Liver (tissue), 8 donors: ENCODE measurements at regions not wholly inside any gene's neighbourhood (a gene's known extent, or its start where the extent isn't known, plus 50 kb on each side); places are given as distances from the start of the nearest gene placed in this dataset.

Experiments
- DNase-seq: peaks from one replicate; pipeline ENCODE4 v3.0.0-alpha.2; 2017; ENCODE audit warnings: low spot score
- H3K27ac ChIP-seq, 2 donors: one replicate each; pipeline ENCODE4 v1.7.0; 2013; ENCODE audit warnings: inconsistent platforms in 2 of 2, low read length in 2 of 2, control low read depth in 1 of 2, low read depth in 1 of 2, mild to moderate bottlenecking in 1 of 2
- H3K27me3 ChIP-seq, 4 donors: one replicate each; pipeline versions ENCODE4 v1.6.1 to v1.7.0; 2013; ENCODE audit warnings: low read length in 3 of 4, inconsistent platforms in 1 of 4, mild to moderate bottlenecking in 1 of 4, moderate library complexity in 1 of 4; ENCODE audit not compliant: control insufficient read depth in 4 of 4, insufficient read depth in 4 of 4
- H3K36me3 ChIP-seq, 4 donors: one replicate each; pipeline versions ENCODE4 v1.6.1 to v1.7.0; 2013; ENCODE audit warnings: low read length in 3 of 4, mild to moderate bottlenecking in 3 of 4, low read depth in 1 of 4, moderate library complexity in 1 of 4; ENCODE audit not compliant: control insufficient read depth in 4 of 4, insufficient read depth in 3 of 4
- H3K4me1 ChIP-seq, 4 donors: one replicate each; pipeline versions ENCODE4 v1.6.1 to v1.7.0; 2013; ENCODE audit warnings: low read length in 3 of 4, mild to moderate bottlenecking in 3 of 4, moderate library complexity in 1 of 4; ENCODE audit not compliant: control insufficient read depth in 4 of 4, insufficient read depth in 4 of 4
- H3K4me3 ChIP-seq, 3 donors: one replicate each; pipeline versions ENCODE4 v1.6.1 to v1.7.0; 2013; ENCODE audit warnings: low read length in 3 of 3, control low read depth in 1 of 3, low read depth in 1 of 3, mild to moderate bottlenecking in 1 of 3
- H3K9ac ChIP-seq, 2 donors: one replicate each; pipeline ENCODE4 v1.7.0; 2013; ENCODE audit warnings: low read length in 2 of 2, mild to moderate bottlenecking in 2 of 2, moderate library complexity in 2 of 2, control low read depth in 1 of 2, low read depth in 1 of 2
- H3K9me3 ChIP-seq, 4 donors: one replicate each; pipeline versions ENCODE4 v1.6.1 to v1.7.0; 2013; ENCODE audit warnings: low read length in 3 of 4; ENCODE audit not compliant: control insufficient read depth in 4 of 4
- ATF3 ChIP-seq: IDR thresholded peaks from 2 replicates; pipeline ENCODE4 v1.6.1; 2016; ENCODE audit warnings: antibody characterized with exemption
- CTCF ChIP-seq: fragments of 150-350 bp; IDR thresholded peaks from 2 replicates; pipeline ENCODE4 v1.5.1; 2017; ENCODE audit warnings: improper control_type of control experiment, low read depth, low read length; ENCODE audit not compliant: missing input control
- EGR1 ChIP-seq, 2 donors: IDR thresholded peaks; 2 replicates each; pipeline ENCODE4 v1.6.1; 2016 to 2018; ENCODE audit warnings: antibody characterized with exemption in 2 of 2, low read depth in 2 of 2
- FOXA1 ChIP-seq: IDR thresholded peaks from 2 replicates; pipeline ENCODE4 v1.6.1; 2016; ENCODE audit warnings: antibody characterized with exemption
- FOXA2 ChIP-seq: IDR thresholded peaks from 2 replicates; pipeline ENCODE4 v1.6.1; 2016; ENCODE audit warnings: antibody characterized with exemption
- GABPA ChIP-seq, 2 donors: IDR thresholded peaks in 1 of 2; conservative IDR thresholded peaks in 1 of 2; 2 replicates each; pipeline ENCODE4 v1.6.1; 2016; ENCODE audit warnings: antibody characterized with exemption in 2 of 2, mild to moderate bottlenecking in 1 of 2, moderate library complexity in 1 of 2
- HNF4A ChIP-seq, 2 donors: conservative IDR thresholded peaks; 2 replicates each; pipeline ENCODE4 v1.6.1; 2016; ENCODE audit warnings: antibody characterized with exemption in 2 of 2, mild to moderate bottlenecking in 2 of 2
- HNF4G ChIP-seq: IDR thresholded peaks from 2 replicates; pipeline ENCODE4 v1.6.1; 2016; ENCODE audit warnings: antibody characterized with exemption
- JUND ChIP-seq, 2 donors: IDR thresholded peaks; 2 replicates each; pipeline ENCODE4 v1.6.1; 2016; ENCODE audit warnings: antibody characterized with exemption in 2 of 2
- MAX ChIP-seq: IDR thresholded peaks from 2 replicates; pipeline ENCODE4 v1.6.1; 2016; ENCODE audit warnings: antibody characterized with exemption
- NR2F2 ChIP-seq: IDR thresholded peaks from 2 replicates; pipeline ENCODE4 v1.6.1; 2016; ENCODE audit warnings: antibody characterized with exemption
- RAD21 ChIP-seq, 2 donors: IDR thresholded peaks; 2 replicates each; pipeline ENCODE4 v1.6.1; 2016; ENCODE audit warnings: antibody characterized with exemption in 2 of 2, mild to moderate bottlenecking in 2 of 2
- REST ChIP-seq: IDR thresholded peaks from 2 replicates; pipeline ENCODE4 v1.6.1; 2016; ENCODE audit warnings: antibody characterized with exemption, mild to moderate bottlenecking
- SP1 ChIP-seq: IDR thresholded peaks from 2 replicates; pipeline ENCODE4 v1.6.1; 2018; ENCODE audit warnings: antibody characterized with exemption, mild to moderate bottlenecking
- TAF1 ChIP-seq: conservative IDR thresholded peaks from 2 replicates; pipeline ENCODE4 v1.6.1; 2016; ENCODE audit warnings: antibody characterized with exemption, mild to moderate bottlenecking
- ZBTB33 ChIP-seq: IDR thresholded peaks from 2 replicates; pipeline ENCODE4 v1.6.1; 2016; ENCODE audit warnings: antibody characterized with exemption
- WGBS: extraction: QIAGEN DNeasy Blood & Tissue Kit; methylation state at CpG from one replicate; pipeline ENCODE4 v1.1.7; 2013; 5-methylcytosine and 5-hydroxymethylcytosine counted together
- donor health status: healthy.
- donor health status: healthy.
- donor health status: healthy.
- donor health status: healthy.
- donor health status: healthy.

GRCh38 chr12:24060089-24060488, 110.6 kb upstream of the SOX5 start:
- Histone ChIP-seq H3K4me3 (no peak overlapping the region), H3K27me3 (no peaks in the 10 kb centered on the region), H3K27ac (no peak overlapping the region), H3K36me3 (no peaks in the 10 kb centered on the region), H3K4me1 (peaks cover 0 to 8% (median 0%) of the 10 kb centered on the region in 4 donors), H3K9ac (no peak overlapping the region), H3K9me3 (no peaks in the 10 kb centered on the region)
- TF ChIP-seq MAX (no peak), SP1 (no peak), TAF1 (no peak), ATF3 (no peak), HNF4A (conservative IDR thresholded peaks at IDR 0.05) (no peak), ZBTB33 (no peak), CTCF (no peak), FOXA1 (no peak), JUND (IDR thresholded peaks at IDR 0.05) (no peak), EGR1 (IDR thresholded peaks at IDR 0.05; ENCODE audit: low read depth in 2 of 2) (no peak), REST (no peak), NR2F2 (no peak), RAD21 (IDR thresholded peaks at IDR 0.05) (no peak), GABPA (IDR thresholded peaks at IDR 0.05 in 1 of 2, conservative IDR thresholded peaks at IDR 0.05 in 1 of 2) (no peak), HNF4G (no peak)
- WGBS = 98% methylated on average over 1 of the region's 1 CpG
- no peak for DNase-seq

GRCh38 chr12:24057920-24058476, 108.5 kb upstream of the SOX5 start:
- no peak for TF ChIP-seq FOXA1
- no peak for TF ChIP-seq EGR1 (IDR thresholded peaks at IDR 0.05; ENCODE audit: low read depth in 2 of 2)
- TF ChIP-seq FOXA2 = no peak
- WGBS = 86% methylated on average over 4 of the region's 4 CpGs

More at GRCh38 chr12:24057920-24058476, 108.5 kb upstream of the SOX5 start:
- H3K36me3 ChIP-seq = no peaks in the 10 kb centered on the region
- H3K4me3 ChIP-seq = no peak overlapping the region
- no peak overlapping the region for H3K27ac ChIP-seq
- H3K9me3 ChIP-seq = no peaks in the 10 kb centered on the region
- H3K4me1 ChIP-seq = peaks cover 0 to 16% (median under 1%) of the 10 kb centered on the region in 4 donors
- DNase-seq = no peak
- H3K27me3 ChIP-seq = no peaks in the 10 kb centered on the region
- H3K9ac ChIP-seq = no peak overlapping the region
